Activated T-helper 17 cell treated with anti-CD3 and anti-CD28 coated beads, Interleukin-2, amount 50 U/mL, for 72 hours (primary cell): ENCODE measurements at regions not wholly inside any gene's neighbourhood (a gene's known extent, or its start where the extent isn't known, plus 50 kb on each side); places are given as distances from the start of the nearest gene placed in this dataset.
"Not testable (repeated sequence)": the region's sequence is repeated elsewhere in the genome, so short reads cannot be mapped to it uniquely, and the experiment has no call there.

Experiments used
- ATAC-seq: fragments of 150-1000 bp; cut with Tn5 transposase; replicated peaks from 2 replicates; pipeline ENCODE4 v1.10.0; 2021; ENCODE audit warnings: mild to moderate bottlenecking, moderate library complexity
- H3K27ac Mint-ChIP-seq: one replicate; pipeline ENCODE4 v1.8.0; 2022; ENCODE audit warnings: mixed read lengths
- H3K27me3 Mint-ChIP-seq: one replicate; pipeline ENCODE4 v1.8.0; 2022; ENCODE audit warnings: mixed read lengths
- H3K36me3 Mint-ChIP-seq: one replicate; pipeline ENCODE4 v1.8.0; 2022; ENCODE audit warnings: low read depth, mild to moderate bottlenecking, mixed read lengths
- H3K4me1 Mint-ChIP-seq: one replicate; pipeline ENCODE4 v1.8.0; 2022; ENCODE audit warnings: mixed read lengths
- H3K4me3 Mint-ChIP-seq: one replicate; pipeline ENCODE4 v1.8.0; 2022; ENCODE audit warnings: mild to moderate bottlenecking, mixed read lengths
- H3K9me3 Mint-ChIP-seq: one replicate; pipeline ENCODE4 v1.8.0; 2022; ENCODE audit warnings: mixed read lengths

DNA sequence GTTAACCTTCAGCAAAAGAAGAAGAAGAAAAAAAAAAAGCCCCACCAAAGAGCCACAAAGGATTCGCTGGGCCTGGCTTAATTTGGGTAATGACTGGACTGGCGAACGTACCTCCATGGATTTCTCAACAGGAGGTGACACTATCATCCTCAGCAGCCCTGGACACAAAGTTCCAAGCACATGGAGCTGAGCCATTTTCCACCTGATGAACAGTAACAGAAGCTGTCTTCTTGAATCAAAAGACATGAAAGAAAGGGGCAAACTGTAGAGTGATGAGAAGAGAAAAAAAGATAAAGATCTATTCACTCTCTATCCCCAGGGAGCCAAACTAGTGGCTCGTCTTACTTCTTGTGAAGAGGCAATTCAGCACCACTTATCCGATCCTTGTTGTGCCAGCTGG, 150.2 kb upstream of the TRPM3 start:
- no peaks in the 10 kb centered on the region for H3K36me3 Mint-ChIP-seq
- no peak for ATAC-seq
- H3K9me3 Mint-ChIP-seq, result no peaks in the 10 kb centered on the region

DNA sequence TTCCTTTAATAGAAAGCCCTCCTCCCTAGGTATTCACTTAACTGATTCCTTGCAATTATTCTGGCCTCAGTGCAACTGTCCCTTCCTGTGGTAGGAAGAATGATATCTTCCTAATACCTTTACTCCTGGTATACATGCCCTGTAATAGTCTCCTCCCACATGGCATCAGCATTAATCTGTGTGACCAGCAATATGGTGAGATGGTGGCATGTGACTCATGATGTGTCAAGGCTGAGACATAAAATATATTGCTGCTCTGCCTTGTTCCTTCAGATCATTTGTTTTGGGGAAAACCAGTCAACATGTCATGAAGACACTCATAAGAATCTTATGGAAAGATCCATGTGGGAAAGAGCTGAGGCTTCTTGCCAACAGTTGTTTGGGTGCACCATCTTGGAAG, 149.1 kb upstream of the TRPM3 start:
- H3K4me1 Mint-ChIP-seq, result no peaks in the 10 kb centered on the region
- H3K36me3 Mint-ChIP-seq, result no peaks in the 10 kb centered on the region
- H3K27me3 Mint-ChIP-seq, result peaks cover 16% of the 10 kb centered on the region
- H3K4me3 Mint-ChIP-seq, result no peak overlapping the region
- H3K9me3 Mint-ChIP-seq, result no peaks in the 10 kb centered on the region
- peak; percentile 60 for ATAC-seq
- no peak overlapping the region for H3K27ac Mint-ChIP-seq

More for the DNA sequence above, 150.2 kb upstream of the TRPM3 start:
- H3K27me3 Mint-ChIP-seq, result peaks cover 7% of the 10 kb centered on the region
- no peak overlapping the region for H3K4me3 Mint-ChIP-seq
- H3K4me1 Mint-ChIP-seq, result no peaks in the 10 kb centered on the region
- H3K27ac Mint-ChIP-seq, result no peak overlapping the region

DNA sequence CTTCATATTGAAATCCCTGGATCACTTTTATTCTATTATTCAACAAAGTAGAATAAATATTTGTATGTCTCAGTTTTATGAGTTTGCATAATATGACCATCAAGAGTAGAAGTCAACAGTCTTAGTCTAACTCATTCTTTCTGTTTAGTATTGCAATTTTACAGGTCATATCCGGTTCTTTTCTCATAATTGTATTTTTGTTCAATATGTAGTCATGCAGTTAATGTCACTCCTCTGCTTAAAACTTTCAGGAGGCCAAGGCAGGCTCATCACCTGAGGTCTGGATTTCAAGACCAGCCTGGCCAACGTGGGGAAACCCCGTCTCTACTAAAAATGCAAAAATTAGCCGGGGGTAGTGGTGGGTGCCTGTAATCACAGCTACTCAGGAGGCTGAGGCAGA, 148.4 kb upstream of the TRPM3 start:
- ATAC-seq, result no peak
- H3K4me1 Mint-ChIP-seq, result no peaks in the 10 kb centered on the region
- H3K4me3 Mint-ChIP-seq, result no peak overlapping the region
- no peak overlapping the region for H3K27ac Mint-ChIP-seq
- H3K27me3 Mint-ChIP-seq, result peaks cover 16% of the 10 kb centered on the region
- no peaks in the 10 kb centered on the region for H3K36me3 Mint-ChIP-seq
- no peaks in the 10 kb centered on the region for H3K9me3 Mint-ChIP-seq

DNA sequence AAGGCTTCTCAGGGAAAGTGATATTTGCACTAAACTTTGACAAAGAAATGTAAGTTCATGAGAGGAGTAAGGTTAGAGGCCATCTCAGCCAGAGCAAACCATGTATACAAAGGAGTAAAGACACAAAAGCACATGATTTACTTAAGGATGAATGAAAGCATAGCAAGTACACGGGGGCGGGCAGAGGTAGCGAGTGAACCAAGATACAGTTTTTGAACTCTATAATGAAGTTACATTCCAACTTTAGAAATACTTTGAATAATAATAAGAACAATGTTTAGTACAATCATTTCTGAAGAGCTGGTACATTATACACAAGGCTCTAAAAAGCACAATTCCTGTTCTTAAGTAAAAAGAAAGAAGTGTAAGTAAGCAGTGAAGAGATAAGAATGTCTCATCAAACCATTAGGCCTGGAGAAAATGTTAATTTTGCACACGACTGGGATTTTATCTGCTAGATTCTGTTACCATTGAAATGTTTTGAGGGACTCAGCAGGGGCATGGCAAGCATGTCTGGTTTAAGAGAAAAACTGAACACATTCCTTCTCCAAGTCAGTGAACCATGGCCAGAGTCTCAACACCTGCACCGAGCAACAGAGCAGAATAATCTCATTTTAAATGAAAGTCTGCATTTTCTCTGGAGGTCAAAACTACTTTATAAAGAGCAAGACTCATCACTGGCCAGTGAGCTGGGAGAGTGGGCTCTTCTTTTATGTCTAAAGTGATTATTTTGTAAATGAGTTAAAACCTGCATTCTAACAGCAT, 147.6 kb upstream of the TRPM3 start:
- Mint-ChIP-seq H3K9me3 (no peaks in the 10 kb centered on the region), H3K4me3 (no peak overlapping the region), H3K27ac (no peak overlapping the region), H3K27me3 (peaks cover 17% of the 10 kb centered on the region), H3K4me1 (no peaks in the 10 kb centered on the region), H3K36me3 (no peaks in the 10 kb centered on the region)
- no peak for ATAC-seq

DNA sequence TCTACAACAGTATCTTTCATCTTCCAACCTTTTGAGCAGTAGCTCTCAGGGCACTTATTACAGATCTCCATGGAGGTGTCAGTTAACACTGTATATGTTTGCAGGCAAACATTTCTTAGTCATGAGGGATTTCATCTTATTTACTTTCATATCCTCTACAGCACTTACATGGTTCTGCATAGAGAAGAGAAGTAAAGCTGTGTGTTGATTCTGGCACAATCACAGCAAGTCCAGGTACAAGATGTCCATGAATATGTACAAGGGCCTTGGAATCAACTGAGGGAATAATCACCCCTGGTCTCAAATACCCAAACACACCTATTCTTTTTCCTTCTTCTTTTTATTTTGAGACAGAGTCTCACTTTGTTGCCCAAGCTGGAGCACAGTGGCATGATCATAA, 142.0 kb upstream of the TRPM3 start:
- no peak overlapping the region for H3K27ac Mint-ChIP-seq
- peaks cover 16% of the 10 kb centered on the region for H3K27me3 Mint-ChIP-seq
- H3K4me1 Mint-ChIP-seq, result no peaks in the 10 kb centered on the region
- H3K4me3 Mint-ChIP-seq, result no peak overlapping the region
- no peak for ATAC-seq
- H3K9me3 Mint-ChIP-seq, result no peaks in the 10 kb centered on the region
- H3K36me3 Mint-ChIP-seq, result no peaks in the 10 kb centered on the region

DNA sequence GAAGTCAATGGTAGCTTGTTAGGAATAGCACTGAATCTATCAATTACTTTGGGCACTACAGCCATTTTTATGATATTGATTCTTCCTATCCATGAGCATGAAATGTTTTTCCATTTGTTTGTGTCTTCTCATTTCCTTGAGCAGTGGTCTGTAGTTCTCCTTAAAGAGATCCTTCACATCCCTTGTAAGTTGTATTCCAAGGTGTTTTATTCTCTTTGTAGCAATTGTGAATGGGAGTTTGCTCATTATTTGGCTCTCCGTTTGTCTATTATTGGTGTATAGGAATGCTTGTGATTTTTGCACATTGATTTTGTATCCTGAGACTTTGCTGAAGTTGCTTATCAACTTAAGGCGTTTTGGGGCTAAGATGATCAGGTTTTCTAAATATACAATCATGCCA, 139.0 kb upstream of the TRPM3 start:
- not testable (repeated sequence) for H3K27ac Mint-ChIP-seq, H3K9me3 Mint-ChIP-seq, H3K36me3 Mint-ChIP-seq, H3K27me3 Mint-ChIP-seq, ATAC-seq, H3K4me3 Mint-ChIP-seq, H3K4me1 Mint-ChIP-seq

DNA sequence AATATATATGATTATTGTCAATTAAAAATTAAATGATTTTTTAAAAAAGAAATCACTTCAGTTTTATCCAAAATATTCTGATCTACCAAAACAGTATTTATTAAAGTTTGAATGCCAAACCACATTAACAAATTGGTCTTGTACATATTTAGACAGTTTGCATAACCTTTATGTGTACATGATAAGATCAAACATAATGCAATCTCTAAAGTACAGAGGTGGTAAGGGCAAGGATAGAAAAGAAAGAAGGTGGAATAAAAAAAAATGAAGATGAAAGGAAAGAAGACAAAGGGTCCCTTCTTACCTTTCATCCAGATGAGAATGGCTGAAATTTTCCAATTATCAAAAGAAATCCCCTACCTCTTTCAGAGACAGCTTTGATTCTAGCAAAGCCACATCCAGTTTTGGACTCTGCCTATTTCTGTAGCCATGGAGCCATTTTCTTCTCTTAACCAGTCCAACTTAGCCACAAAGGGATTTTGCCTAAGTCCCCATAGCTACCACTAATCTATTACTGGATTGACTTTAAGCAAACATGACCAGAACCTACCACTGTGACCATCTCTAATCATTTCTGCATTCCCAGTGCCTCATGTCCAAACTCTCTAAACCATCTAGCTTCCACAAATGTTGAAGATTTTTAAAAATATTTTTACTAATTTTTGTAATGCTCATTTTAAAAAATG, 133.3 kb upstream of the TRPM3 start:
- H3K27me3 Mint-ChIP-seq, result peaks cover 3% of the 10 kb centered on the region
- no peaks in the 10 kb centered on the region for H3K36me3 Mint-ChIP-seq
- H3K9me3 Mint-ChIP-seq, result no peaks in the 10 kb centered on the region
- H3K27ac Mint-ChIP-seq, result no peak overlapping the region
- no peaks in the 10 kb centered on the region for H3K4me1 Mint-ChIP-seq
- H3K4me3 Mint-ChIP-seq, result no peak overlapping the region
- ATAC-seq, result no peak

DNA sequence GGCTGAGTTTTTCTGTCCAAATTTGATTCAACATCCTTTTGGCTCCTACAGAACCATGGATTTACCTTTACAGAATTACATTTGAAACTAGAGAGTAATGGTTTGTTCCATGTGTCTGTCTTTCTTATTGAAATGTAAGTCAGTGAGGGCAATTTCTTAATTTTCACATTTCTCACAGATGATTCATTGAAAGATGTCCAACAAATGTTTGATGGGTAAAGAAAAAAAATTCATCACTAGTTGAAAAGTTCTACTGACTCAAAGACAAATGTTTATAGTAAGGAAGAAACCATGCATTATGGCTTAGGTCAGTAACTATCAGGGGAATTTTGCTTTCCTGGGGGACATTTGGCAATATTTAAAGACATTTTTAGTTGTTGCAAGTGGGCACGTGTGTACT, 131.6 kb upstream of the TRPM3 start:
- Mint-ChIP-seq H3K36me3 (no peaks in the 10 kb centered on the region), H3K27me3 (peaks cover 3% of the 10 kb centered on the region), H3K9me3 (no peaks in the 10 kb centered on the region), H3K27ac (no peak overlapping the region), H3K4me1 (no peaks in the 10 kb centered on the region), H3K4me3 (no peak overlapping the region)
- no peak for ATAC-seq

DNA sequence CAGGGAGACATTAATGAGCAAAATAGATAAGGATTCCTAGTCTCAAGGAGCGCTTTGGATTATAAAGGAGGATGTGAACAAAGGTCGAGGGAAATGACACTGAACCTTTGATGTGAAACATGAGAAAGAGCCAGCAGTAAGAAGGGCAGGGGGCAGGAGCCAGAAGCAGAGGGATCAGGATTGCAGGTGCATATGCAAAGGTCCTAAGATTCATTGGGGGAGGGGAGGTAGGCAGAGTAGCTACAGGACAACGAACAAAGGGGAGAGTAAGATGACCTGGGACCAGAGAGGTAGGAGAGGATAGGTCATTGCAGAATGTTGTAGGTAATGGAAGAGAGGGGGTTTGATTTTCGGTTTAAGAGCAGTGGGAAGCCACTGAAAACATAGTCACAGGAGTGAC, 129.2 kb upstream of the TRPM3 start:
- ATAC-seq, result no peak
- H3K4me3 Mint-ChIP-seq, result no peak overlapping the region
- no peaks in the 10 kb centered on the region for H3K36me3 Mint-ChIP-seq
- H3K4me1 Mint-ChIP-seq, result no peaks in the 10 kb centered on the region
- H3K9me3 Mint-ChIP-seq, result no peaks in the 10 kb centered on the region
- H3K27ac Mint-ChIP-seq, result no peak overlapping the region
- H3K27me3 Mint-ChIP-seq, result peaks cover 3% of the 10 kb centered on the region

DNA sequence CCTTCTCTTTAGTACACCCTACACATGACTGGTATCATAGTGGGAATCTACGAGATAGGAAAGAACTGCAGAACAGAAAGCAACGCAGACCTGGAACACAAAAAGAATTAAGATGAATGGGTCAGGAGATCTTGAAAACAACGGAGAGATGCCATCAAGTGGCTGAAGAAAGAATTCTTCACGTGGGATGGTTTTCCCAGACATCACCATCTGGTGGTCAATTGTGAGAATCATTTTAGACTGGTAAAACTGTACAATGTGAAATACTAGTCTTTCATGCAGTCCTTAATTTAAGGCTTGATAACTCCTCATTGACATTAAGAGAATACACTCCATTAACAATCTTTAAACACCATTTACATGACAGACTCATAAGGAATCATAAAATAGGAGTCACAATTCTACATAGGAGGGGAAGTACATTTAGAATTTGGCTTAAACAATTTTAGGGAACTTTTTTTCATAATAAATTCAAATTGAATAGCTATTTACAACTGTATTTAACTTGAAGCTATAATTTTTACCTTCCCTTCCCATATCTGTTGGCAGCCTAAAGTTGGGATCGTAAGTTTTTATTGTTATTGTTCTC, 128.4 kb upstream of the TRPM3 start:
- Mint-ChIP-seq H3K4me1 (no peaks in the 10 kb centered on the region), H3K36me3 (no peaks in the 10 kb centered on the region), H3K9me3 (no peaks in the 10 kb centered on the region), H3K4me3 (no peak overlapping the region), H3K27me3 (peaks cover 4% of the 10 kb centered on the region), H3K27ac (no peak overlapping the region)
- ATAC-seq, result no peak

DNA sequence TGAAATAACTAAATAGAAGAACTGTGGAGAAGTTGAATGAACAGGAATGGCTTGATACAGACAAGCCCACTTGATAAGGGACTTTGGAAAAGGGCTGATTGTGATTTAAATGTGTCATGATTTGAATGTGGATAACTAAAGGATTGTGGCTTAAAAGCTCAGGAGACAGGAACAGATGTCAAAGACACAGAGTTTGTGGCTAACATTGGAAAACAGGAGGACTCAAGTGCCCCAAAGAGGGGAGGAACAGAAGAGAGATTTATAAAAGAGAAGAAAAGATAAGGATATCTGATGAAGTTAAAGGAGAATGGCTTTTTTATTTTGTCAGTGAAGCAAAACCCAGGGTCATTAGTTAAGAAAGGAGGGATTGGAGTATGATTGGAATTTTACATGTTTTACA, 124.2 kb upstream of the TRPM3 start:
- Mint-ChIP-seq H3K4me3 (no peak overlapping the region), H3K9me3 (no peaks in the 10 kb centered on the region), H3K27ac (no peak overlapping the region), H3K36me3 (no peaks in the 10 kb centered on the region), H3K27me3 (peaks cover 4% of the 10 kb centered on the region), H3K4me1 (no peaks in the 10 kb centered on the region)
- ATAC-seq, result no peak

DNA sequence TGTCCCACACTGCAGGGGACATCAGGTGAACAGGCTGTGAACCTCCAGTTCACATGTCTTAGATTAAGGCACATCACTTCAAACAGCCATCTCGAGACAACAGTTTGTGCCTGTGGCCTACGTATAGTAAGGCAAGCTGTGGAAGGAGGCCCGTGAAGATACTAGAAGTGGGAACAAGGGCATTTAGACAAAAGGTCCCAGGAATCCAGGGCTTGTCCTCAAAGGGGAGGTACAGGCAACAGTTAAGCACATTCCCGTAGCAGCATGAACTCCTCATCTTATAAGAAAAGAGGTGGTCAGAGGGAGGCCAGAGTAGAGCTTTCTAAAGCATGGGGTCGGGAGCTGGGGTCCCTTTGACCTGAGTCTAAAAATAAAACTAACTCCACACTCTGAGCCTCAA, 122.5 kb upstream of the TRPM3 start:
- Mint-ChIP-seq H3K9me3 (no peaks in the 10 kb centered on the region), H3K36me3 (no peaks in the 10 kb centered on the region), H3K4me1 (no peaks in the 10 kb centered on the region), H3K27ac (no peak overlapping the region), H3K4me3 (no peak overlapping the region), H3K27me3 (peaks cover 4% of the 10 kb centered on the region)
- ATAC-seq, result no peak

DNA sequence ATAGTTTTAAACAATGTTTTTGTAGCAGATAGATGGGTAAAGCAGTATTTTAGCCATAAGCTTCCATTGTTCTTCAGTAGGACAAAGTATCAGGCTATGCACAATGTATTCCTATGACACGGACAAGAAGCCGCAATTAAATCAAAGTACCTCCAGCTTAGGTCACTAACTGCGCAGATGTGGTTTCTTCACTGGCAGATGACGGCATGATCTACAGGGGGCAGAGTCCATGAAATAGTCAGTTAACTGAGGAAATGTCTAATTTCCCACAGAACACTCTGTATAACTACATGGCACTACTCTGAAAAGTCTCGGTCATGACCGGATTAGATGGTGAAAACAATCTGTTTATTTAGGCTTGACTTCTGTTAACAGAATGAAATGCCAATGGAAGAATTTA, 120.7 kb upstream of the TRPM3 start:
- no peak for ATAC-seq
- H3K27ac Mint-ChIP-seq, result no peak overlapping the region
- H3K4me3 Mint-ChIP-seq, result no peak overlapping the region
- H3K4me1 Mint-ChIP-seq, result no peaks in the 10 kb centered on the region
- H3K36me3 Mint-ChIP-seq, result no peaks in the 10 kb centered on the region
- no peaks in the 10 kb centered on the region for H3K9me3 Mint-ChIP-seq
- peaks cover 4% of the 10 kb centered on the region for H3K27me3 Mint-ChIP-seq

DNA sequence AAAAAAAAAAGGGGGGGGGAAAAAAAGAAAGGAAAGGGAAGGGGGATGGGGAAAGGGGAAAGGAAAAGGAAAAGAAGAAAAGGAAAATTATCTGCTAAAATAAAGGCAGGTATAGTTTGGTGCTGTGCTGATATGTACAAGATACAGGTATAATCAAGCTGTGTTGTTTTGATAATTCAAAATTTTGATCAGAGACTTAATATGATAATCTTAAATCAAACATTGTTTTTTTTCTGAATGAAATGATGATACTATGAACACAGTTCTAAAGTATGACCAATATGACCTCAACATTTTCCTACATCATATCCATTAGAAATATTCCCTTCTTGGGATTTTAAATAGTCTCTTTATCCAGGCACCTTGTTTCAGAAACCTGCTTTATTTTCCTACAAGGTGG, 115.6 kb upstream of the TRPM3 start:
- Mint-ChIP-seq H3K9me3 (no peaks in the 10 kb centered on the region), H3K4me3 (no peak overlapping the region), H3K27me3 (peaks cover 3% of the 10 kb centered on the region), H3K36me3 (no peaks in the 10 kb centered on the region), H3K4me1 (no peaks in the 10 kb centered on the region), H3K27ac (no peak overlapping the region)
- ATAC-seq, result no peak

DNA sequence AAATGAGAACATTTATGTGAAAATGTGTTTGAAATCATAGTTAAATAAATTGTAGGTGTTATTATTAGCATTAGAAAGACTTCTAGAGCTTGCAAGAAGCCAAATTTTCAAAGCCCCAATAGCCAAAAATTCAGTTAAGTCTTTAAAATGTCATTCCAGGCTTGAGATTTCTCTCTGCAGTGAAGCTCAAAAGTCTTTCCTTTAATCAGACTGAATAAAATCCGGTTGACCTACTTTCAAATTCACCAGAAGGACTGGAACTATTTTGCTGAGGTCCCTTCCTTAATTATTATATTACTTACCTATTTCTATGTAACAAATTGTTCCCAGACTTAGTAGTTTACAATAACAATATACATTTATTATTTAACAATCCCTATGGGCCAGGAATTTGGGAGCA, 112.2 kb upstream of the TRPM3 start:
- ATAC-seq, result no peak
- no peaks in the 10 kb centered on the region for H3K4me1 Mint-ChIP-seq

More for the DNA sequence above, 112.2 kb upstream of the TRPM3 start:
- Mint-ChIP-seq H3K9me3 (no peaks in the 10 kb centered on the region), H3K27me3 (peaks cover 3% of the 10 kb centered on the region), H3K36me3 (no peaks in the 10 kb centered on the region), H3K4me3 (no peak overlapping the region), H3K27ac (no peak overlapping the region)
